Frontal cortex (tissue), 3 donors: ENCODE measurements at regions not wholly inside any gene's neighbourhood (a gene's known extent, or its start where the extent isn't known, plus 50 kb on each side); places are given as distances from the start of the nearest gene placed in this dataset.

Experiments used
- DNase-seq, 2 donors: peaks; one replicate each; pipeline ENCODE4 v3.0.0; 2012; ENCODE audit warnings: low spot score in 2 of 2
- FAIRE-seq: peaks from 2 replicates; lab custom pipeline; 2012; peaks lifted over from hg19 to GRCh38; lab: Jason Lieb, UNC
- donor health status: control.
- donor health status: control.
- donor health status: control.

DNA sequence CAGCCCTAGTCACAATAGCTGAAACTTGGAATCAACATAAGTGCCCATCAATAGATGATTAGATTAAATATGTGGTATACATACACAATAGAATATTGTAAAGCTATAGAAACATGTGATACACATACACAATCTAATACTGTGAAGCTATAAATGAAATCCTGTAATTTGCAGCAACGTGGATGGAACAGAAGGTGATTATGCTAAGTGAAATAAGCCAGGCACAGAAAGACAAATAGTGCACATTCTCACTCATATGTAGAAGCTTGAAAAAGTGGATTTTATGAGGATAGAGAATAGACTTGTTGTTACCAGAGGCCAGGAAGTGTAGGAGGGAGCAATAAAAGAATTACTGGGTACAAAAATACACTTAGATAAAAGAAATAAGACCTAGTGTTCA, 181.5 kb upstream of the TYRP1 start:
- DNase-seq (no peak), FAIRE-seq (no peak)

DNA sequence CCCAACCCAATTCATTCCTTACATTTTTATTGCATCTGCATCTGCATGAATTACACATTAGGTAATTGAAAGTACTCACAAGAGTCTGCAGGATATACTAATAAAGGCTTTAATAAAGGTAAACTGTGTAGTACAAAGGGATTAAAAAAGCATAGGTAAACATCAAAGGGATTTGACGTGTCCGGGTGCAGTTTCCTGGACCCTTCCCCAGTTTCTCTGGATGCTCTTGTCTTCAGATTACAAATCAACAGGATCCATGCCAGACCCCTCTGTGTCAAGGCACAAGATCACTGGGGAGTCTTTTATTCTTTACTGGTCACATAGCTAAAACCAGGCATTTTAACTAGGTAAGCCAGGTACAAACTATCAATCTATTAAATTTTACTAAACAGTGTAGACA, 177.2 kb upstream of the TYRP1 start:
- FAIRE-seq = no peak
- DNase-seq = no peak

GRCh38 chr9:12516573-12516972, 176.6 kb upstream of the TYRP1 start:
- DNase-seq = no peak
- FAIRE-seq = no peak

GRCh38 chr9:12538842-12539579, 154.2 kb upstream of the TYRP1 start:
- FAIRE-seq (no peak), DNase-seq (no peak)

DNA sequence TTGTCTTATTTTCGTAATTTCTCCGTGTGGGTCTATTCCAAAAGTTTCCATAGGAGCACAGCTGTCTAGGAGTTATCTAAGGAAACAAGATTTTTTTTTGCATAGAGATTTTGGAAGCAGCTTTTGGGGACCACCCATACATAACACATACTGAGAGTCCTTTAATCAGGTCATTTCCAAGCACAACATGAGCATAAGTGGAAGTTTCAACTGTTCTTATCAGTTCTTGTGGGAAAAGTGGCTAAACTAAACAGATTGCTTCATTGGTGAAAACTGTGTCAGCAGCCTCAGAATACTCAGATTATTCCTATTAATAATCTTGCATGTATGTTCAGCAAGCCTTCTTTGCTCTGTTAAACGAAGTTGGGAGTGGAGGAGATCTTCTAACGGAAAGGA, 153.6 kb upstream of the TYRP1 start:
- FAIRE-seq (no peak), DNase-seq (no peak)

GRCh38 chr9:12544700-12545099, 148.5 kb upstream of the TYRP1 start:
- DNase-seq (no peak), FAIRE-seq (no peak)

GRCh38 chr9:12554636-12555035, 138.5 kb upstream of the TYRP1 start:
- FAIRE-seq (no peak), DNase-seq (no peak)

- no peak for FAIRE-seq
- DNase-seq = no peak
These were observed 126.6 kb upstream of the TYRP1 start for GRCh38 chr9:12566404-12567090.

- FAIRE-seq (no peak), DNase-seq (no peak)
These were observed 108.3 kb upstream of the TYRP1 start for GRCh38 chr9:12584656-12585522.

GRCh38 chr9:12595400-12595799, 97.8 kb upstream of the TYRP1 start:
- no peak for DNase-seq
- no peak for FAIRE-seq

GRCh38 chr9:12604164-12604821, 88.9 kb upstream of the TYRP1 start:
- DNase-seq (no peak), FAIRE-seq (no peak)

DNA sequence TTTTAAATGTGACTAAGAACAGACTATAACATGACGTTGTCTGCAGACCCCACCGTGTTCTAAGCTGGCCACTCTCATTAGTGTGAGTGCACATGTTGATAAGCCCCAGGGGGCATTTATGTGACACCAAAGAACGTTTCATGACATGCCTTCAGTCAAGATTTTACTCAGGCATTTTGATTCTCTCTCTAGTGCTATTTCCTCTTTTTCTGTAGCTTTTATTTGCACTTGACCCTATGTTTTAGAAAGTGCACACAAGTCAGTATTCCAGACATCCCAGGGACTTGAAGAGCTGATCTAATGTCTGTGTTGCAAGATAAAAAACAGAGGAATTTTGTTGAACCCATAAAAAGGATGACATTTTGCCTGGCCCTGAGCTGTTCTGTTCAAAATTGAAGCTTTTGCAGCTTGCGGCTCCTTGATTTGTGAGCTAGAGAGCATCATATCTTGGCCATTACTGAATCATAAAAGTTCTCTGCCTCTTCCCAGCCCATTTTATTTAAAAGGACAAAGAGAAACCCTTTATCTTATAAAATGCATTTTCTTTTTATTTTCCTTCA, 80.9 kb upstream of the TYRP1 start:
- FAIRE-seq (no peak), DNase-seq (no peak)

DNA sequence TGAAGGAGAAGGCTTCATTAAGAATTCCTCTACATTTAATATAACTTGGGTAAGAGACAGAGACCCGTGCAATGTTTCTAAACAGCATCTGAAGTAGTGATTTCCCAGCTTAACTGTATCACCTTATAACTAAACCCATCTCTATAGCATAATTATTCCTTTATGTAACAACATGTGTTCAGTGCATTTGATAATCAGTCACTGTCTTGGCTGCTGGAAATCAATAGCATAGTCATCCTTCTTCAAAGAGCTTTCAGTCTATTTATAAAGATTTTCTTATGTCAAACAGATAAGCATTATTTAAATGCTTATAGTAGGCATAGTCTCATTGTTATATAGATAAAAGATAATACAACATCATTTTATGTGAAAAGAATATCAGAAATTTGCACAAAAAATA, 80.1 kb upstream of the TYRP1 start:
- no peak for FAIRE-seq
- DNase-seq = no peak

- DNase-seq = no peak
- no peak for FAIRE-seq
These were observed 78.7 kb upstream of the TYRP1 start for GRCh38 chr9:12614488-12614887.

DNA sequence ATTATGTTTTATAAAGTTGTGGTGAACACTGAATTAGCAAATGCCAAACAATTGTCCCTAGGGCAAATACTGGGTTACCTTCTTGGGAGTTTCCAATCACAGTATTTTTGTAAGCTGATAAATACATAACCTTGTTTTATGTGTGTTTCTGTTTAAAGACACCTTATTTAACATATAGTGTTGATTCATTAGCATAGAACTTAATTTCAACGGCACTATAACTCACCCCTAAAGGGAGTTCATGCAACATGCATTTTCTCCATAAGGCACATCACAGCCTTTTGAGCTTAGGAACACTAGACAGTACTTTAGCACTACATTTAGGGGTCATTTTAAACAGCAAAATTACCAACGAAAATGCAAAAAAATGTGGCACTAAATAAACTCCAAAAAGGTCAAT, 74.2 kb upstream of the TYRP1 start:
- DNase-seq (no peak), FAIRE-seq (no peak)

- DNase-seq (no peak), FAIRE-seq (no peak)
These were observed 67.3 kb upstream of the TYRP1 start for GRCh38 chr9:12625844-12626243.

GRCh38 chr9:12627096-12627495, 66.1 kb upstream of the TYRP1 start:
- DNase-seq (no peak), FAIRE-seq (no peak)

DNA sequence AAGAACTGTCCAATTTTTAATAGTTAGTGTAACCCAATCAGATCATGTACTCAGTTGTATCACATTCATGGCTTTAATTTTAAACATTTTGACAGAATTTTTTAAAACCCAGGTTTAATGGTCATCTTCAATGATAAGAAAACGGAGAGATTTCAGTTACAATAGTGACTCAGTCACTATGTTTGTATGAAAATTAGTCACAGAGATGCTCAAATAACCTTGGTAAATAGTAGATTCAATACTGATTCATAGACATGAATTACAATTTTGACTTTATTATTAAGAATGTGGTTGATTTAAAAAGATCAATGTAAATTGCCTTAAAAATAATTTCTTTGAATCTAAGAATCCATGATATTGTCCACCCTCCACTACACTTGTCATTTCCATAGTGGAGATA, 64.6 kb upstream of the TYRP1 start:
- no peak for DNase-seq
- FAIRE-seq = no peak

GRCh38 chr9:12629067-12629466, 64.1 kb upstream of the TYRP1 start:
- FAIRE-seq (no peak), DNase-seq (no peak)

DNA sequence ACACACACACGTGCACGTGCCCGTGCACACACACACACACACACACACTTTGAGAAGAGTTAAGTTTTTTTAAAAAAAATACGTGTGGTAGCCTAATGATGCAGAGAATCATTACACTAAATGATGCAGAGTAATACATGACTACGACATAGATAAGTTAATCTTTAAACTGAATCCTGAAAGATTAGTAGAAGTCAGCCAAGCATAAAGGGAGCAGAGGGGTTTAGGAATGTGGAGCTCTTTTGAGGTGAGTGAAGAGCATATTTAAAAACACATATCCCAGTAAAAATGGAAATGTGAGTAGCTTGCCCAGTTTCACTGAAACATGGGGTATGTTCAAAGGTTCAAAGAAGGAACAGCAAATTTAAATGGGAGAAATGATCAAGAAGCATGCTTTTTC, 61.3 kb upstream of the TYRP1 start:
- FAIRE-seq = no peak
- no peak for DNase-seq
